Large intestine (tissue), 3 donors: ENCODE measurements at regions not wholly inside any gene's neighbourhood (a gene's known extent, or its start where the extent isn't known, plus 50 kb on each side); places are given as distances from the start of the nearest gene placed in this dataset.
"Not testable (repeated sequence)": the region's sequence is repeated elsewhere in the genome, so short reads cannot be mapped to it uniquely, and the experiment has no call there.

ENCODE experiments used
- DNase-seq, 2 donors: peaks; one replicate each; pipeline versions ENCODE4 v3.0.0 to v3.0.0-alpha.2; 2013
- H3K27ac ChIP-seq: one replicate; pipeline ENCODE4 v1.5.1; 2013; ENCODE audit warnings: low read length
- H3K27me3 ChIP-seq: 2 replicates; pipeline ENCODE4 v1.6.1; 2013; ENCODE audit warnings: low read length; ENCODE audit not compliant: control insufficient read depth, insufficient read depth
- H3K36me3 ChIP-seq: 2 replicates; pipeline ENCODE4 v1.6.1; 2013; ENCODE audit warnings: low read length; ENCODE audit not compliant: control insufficient read depth, insufficient read depth
- H3K4me1 ChIP-seq: one replicate; pipeline ENCODE4 v1.6.1; 2013; ENCODE audit warnings: low read length; ENCODE audit not compliant: control insufficient read depth, insufficient read depth
- H3K4me3 ChIP-seq: one replicate; pipeline ENCODE4 v1.5.1; 2013; ENCODE audit warnings: low read length
- H3K9me3 ChIP-seq: one replicate; pipeline ENCODE4 v1.6.1; 2013; ENCODE audit warnings: mild to moderate bottlenecking, low read depth, low read length, moderate library complexity; ENCODE audit not compliant: control insufficient read depth
- WGBS: methylation state at CpG from one replicate; pipeline ENCODE4 v1.1.5; 2013; ENCODE audit warnings: low lambda C conversion rate; ENCODE audit not compliant: insufficient coverage; 5-methylcytosine and 5-hydroxymethylcytosine counted together

- Histone ChIP-seq H3K9me3 (no peaks in the 10 kb centered on the region), H3K36me3 (no peaks in the 10 kb centered on the region), H3K27ac (no peak overlapping the region), H3K4me1 (peaks cover 6% of the 10 kb centered on the region), H3K4me3 (no peak overlapping the region), H3K27me3 (no peaks in the 10 kb centered on the region)
- no peak for DNase-seq
These were observed 411.9 kb upstream of the SLC30A5 start for GRCh38 chr5:68681929-68682328.

- Histone ChIP-seq H3K27ac (no peak overlapping the region), H3K4me1 (peaks cover 6% of the 10 kb centered on the region), H3K4me3 (no peak overlapping the region), H3K9me3 (no peaks in the 10 kb centered on the region), H3K27me3 (no peaks in the 10 kb centered on the region), H3K36me3 (no peaks in the 10 kb centered on the region)
- WGBS, result no CpG with 5 or more reads among the region's 6 CpGs
- peak in 1 of 2 donors; percentile 67 for DNase-seq
These were observed 411.2 kb upstream of the SLC30A5 start for GRCh38 chr5:68682400-68683160.

GRCh38 chr5:68683632-68684036 lies 410.2 kb upstream of the SLC30A5 start:
- no peaks in the 10 kb centered on the region for H3K9me3 ChIP-seq
- no peak overlapping the region for H3K4me3 ChIP-seq
- H3K27ac ChIP-seq, result no peak overlapping the region
- no peak for DNase-seq
- H3K4me1 ChIP-seq, result peaks cover 6% of the 10 kb centered on the region
- H3K27me3 ChIP-seq, result no peaks in the 10 kb centered on the region
- H3K36me3 ChIP-seq, result no peaks in the 10 kb centered on the region
- 88% methylated on average over 3 of the region's 5 CpGs for WGBS

- no peaks in the 10 kb centered on the region for H3K27me3 ChIP-seq
- H3K27ac ChIP-seq, result no peak overlapping the region
- no peaks in the 10 kb centered on the region for H3K36me3 ChIP-seq
- no CpG with 5 or more reads among the region's 1 CpG for whole genome bisulfite sequencing
- no peak for DNase-seq
- H3K9me3 ChIP-seq, result no peaks in the 10 kb centered on the region
- peaks cover 6% of the 10 kb centered on the region for H3K4me1 ChIP-seq
- no peak overlapping the region for H3K4me3 ChIP-seq
These were observed 408.0 kb upstream of the SLC30A5 start for GRCh38 chr5:68685863-68686262.

GRCh38 chr5:68688547-68688946 lies 405.3 kb upstream of the SLC30A5 start:
- Histone ChIP-seq H3K27me3 (no peaks in the 10 kb centered on the region), H3K36me3 (no peaks in the 10 kb centered on the region), H3K27ac (no peak overlapping the region), H3K4me1 (no peaks in the 10 kb centered on the region), H3K9me3 (no peaks in the 10 kb centered on the region), H3K4me3 (no peak overlapping the region)
- DNase-seq, result no peak
- WGBS, result no CpG with 5 or more reads among the region's 1 CpG

GRCh38 chr5:68689010-68689409 lies 404.8 kb upstream of the SLC30A5 start:
- H3K27me3 ChIP-seq, result no peaks in the 10 kb centered on the region
- no peak overlapping the region for H3K27ac ChIP-seq
- H3K36me3 ChIP-seq, result no peaks in the 10 kb centered on the region
- no peaks in the 10 kb centered on the region for H3K4me1 ChIP-seq
- DNase-seq, result no peak
- H3K4me3 ChIP-seq, result no peak overlapping the region
- H3K9me3 ChIP-seq, result no peaks in the 10 kb centered on the region

GRCh38 chr5:68691874-68692273 lies 401.9 kb upstream of the SLC30A5 start:
- not testable (repeated sequence) for H3K27ac ChIP-seq, H3K36me3 ChIP-seq, H3K9me3 ChIP-seq, H3K27me3 ChIP-seq, H3K4me3 ChIP-seq, H3K4me1 ChIP-seq, DNase-seq
- no CpG with 5 or more reads among the region's 9 CpGs for WGBS

- 82% methylated on average over 2 of the region's 4 CpGs for WGBS
- H3K4me1 ChIP-seq, result no peaks in the 10 kb centered on the region
- H3K36me3 ChIP-seq, result no peaks in the 10 kb centered on the region
- no peak for DNase-seq
- H3K4me3 ChIP-seq, result no peak overlapping the region
- H3K27ac ChIP-seq, result no peak overlapping the region
- H3K9me3 ChIP-seq, result no peaks in the 10 kb centered on the region
- no peaks in the 10 kb centered on the region for H3K27me3 ChIP-seq
These were observed 395.5 kb upstream of the SLC30A5 start for GRCh38 chr5:68698025-68698940.

GRCh38 chr5:68699966-68700365 lies 393.8 kb upstream of the SLC30A5 start:
- H3K4me3 ChIP-seq, result no peak overlapping the region
- H3K27ac ChIP-seq, result no peak overlapping the region
- no peaks in the 10 kb centered on the region for H3K27me3 ChIP-seq
- 100% methylated on average over 1 of the region's 2 CpGs for WGBS
- no peaks in the 10 kb centered on the region for H3K9me3 ChIP-seq
- H3K36me3 ChIP-seq, result no peaks in the 10 kb centered on the region
- no peak for DNase-seq
- no peaks in the 10 kb centered on the region for H3K4me1 ChIP-seq

GRCh38 chr5:68707575-68707974 lies 386.2 kb upstream of the SLC30A5 start:
- no peak overlapping the region for H3K4me3 ChIP-seq
- H3K27me3 ChIP-seq, result no peaks in the 10 kb centered on the region
- WGBS, result 100% methylated on average over 1 of the region's 2 CpGs
- no peaks in the 10 kb centered on the region for H3K9me3 ChIP-seq
- H3K4me1 ChIP-seq, result no peaks in the 10 kb centered on the region
- no peak for DNase-seq
- no peaks in the 10 kb centered on the region for H3K36me3 ChIP-seq
- H3K27ac ChIP-seq, result no peak overlapping the region
